ENCODE measurements at regions not wholly inside any gene's neighbourhood (a gene's known extent, or its start where the extent isn't known, plus 50 kb on each side); places are given as distances from the start of the nearest gene placed in this dataset.

GRCh38 chr3:194080436-194080835 lies 55.5 kb upstream of the HES1 start:
- no peak for TF ChIP-seq CTCF (conservative IDR thresholded peaks at IDR 0.05; ENCODE audit: control insufficient read depth, insufficient read depth, low read depth, low read length)
- no peak overlapping the region for H3K4me3 ChIP-seq (ENCODE audit: control insufficient read depth, low read depth, low read length)
- DNase-seq (ENCODE audit: low read depth): no peak

DNA sequence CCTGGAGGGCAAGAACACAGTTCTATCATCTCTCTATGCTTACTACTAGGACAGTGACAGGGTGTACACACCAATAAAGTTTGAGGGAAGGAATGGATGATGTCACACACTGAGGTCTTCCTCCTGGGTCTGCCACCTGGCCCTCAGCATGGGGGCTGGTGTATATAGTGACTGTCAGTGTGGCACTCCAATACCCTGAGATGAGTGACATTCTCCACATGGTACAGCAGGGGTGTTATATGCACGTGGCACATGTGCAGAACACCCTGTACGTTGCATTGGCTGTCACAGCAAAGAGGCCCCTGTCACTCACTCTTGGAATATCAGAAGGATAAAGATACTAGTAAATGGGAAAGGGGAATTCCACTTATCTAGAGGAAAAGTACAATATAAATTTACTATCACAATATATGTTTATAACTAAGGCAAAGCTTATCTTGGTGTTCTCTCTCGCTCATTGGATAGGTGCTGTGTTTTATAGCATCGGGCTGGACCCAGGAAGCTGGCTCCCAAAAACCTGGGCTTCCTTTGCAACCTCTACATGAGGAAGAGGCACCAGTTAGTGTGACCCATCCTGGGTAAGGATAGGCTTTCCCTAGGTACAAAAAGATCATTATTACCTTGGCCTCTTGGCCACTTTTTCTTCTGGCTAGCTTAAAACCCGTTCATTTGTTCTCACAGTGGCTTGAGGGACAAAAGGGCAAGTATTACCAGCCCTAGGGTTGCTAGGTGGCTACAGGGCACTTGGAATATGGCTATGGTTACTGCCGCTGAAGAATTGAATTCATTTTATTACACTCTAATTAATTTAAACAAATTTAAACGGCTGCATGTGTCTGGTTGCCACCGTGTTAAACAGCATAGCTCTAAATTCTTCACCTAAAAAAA lies 54.8 kb upstream of the HES1 start:
- no peak for TF ChIP-seq CTCF (conservative IDR thresholded peaks at IDR 0.05; ENCODE audit: control insufficient read depth, insufficient read depth, low read depth, low read length)
- DNase-seq (ENCODE audit: low read depth): no peak
- no peak overlapping the region for H3K4me3 ChIP-seq (ENCODE audit: control insufficient read depth, low read depth, low read length)

DNA sequence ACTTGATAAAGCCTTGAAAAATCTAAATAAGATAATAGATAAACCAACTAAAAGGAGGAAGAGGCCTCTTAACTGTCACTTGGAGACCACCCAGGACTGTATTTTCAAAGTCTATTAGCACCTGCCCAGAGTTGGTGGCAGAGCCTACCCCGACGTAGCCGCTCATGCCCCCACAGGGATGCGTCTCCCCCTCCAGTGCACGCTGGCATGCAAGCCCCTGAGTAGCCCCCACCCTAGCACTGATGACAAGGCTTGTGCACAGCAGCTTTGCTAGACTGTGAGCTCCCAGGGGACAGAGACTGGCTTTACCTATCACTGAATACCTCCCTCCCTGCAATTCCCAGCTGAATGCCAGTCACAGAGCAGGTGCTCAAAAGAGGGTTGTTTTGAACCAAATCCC lies 54.1 kb upstream of the HES1 start:
- DNase-seq (ENCODE audit: low read depth): no peak
- no peak for TF ChIP-seq CTCF (conservative IDR thresholded peaks at IDR 0.05; ENCODE audit: control insufficient read depth, insufficient read depth, low read depth, low read length)
- no peak overlapping the region for H3K4me3 ChIP-seq (ENCODE audit: control insufficient read depth, low read depth, low read length)

GRCh38 chr3:194082743-194083636 lies 53.0 kb upstream of the HES1 start:
- H3K4me3 ChIP-seq (ENCODE audit: control insufficient read depth, low read depth, low read length): no peak overlapping the region
- TF ChIP-seq CTCF (conservative IDR thresholded peaks at IDR 0.05; ENCODE audit: control insufficient read depth, insufficient read depth, low read depth, low read length): no peak
- DNase-seq (ENCODE audit: low read depth): peak; percentile 55

DNA sequence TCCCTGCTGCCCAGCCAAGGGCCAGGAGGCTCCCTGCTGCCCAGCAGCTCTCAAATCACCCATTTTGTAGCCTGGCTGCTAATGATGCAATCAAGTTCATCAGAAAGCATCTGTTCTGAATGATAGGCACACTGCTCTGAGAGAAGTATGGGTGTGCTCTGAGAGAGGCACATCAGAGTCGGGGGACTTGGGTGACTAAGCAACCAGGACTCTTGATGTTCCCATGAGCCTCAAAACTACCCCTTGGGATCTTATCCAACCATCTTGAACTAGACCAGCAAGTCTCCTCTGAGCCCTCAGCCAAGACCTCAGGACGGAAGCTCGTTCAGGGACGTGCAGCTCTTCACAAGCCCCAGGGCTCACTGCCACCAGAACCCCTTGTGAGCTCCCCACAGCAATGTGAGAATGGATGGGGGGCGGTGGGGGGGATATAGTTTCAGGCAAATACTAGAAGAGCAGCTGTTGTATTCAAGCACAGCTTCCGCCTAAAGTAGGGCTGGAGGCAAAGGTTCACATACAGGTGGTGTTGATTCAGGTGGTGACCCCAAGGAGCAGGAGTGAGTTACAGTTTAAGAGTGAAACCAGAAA lies 52.2 kb upstream of the HES1 start:
- no peak for TF ChIP-seq CTCF (conservative IDR thresholded peaks at IDR 0.05; ENCODE audit: control insufficient read depth, insufficient read depth, low read depth, low read length)
- DNase-seq (ENCODE audit: low read depth): peak; percentile 35
- no peak overlapping the region for H3K4me3 ChIP-seq (ENCODE audit: control insufficient read depth, low read depth, low read length)

DNA sequence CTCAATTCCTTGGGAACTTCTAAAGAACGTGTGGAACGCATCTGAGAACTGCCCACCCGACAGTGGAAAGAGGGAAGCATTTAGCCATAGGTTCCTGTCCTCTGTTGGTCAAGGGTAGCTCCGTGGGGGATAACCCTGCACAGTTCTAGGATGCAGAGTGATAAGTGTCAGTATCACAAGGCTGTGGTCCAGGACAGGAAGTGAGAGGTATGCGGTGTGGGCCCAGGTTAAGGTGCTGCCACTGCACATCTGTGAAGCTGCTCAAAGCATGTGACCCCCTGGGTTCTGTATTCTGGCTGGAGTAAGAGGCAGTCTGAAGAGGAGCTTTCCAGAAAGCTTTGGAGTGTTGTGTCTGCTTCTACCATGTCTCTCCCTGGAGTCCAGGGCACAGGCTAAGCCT lies 51.7 kb upstream of the HES1 start:
- no peak for DNase-seq (ENCODE audit: low read depth)
- H3K4me3 ChIP-seq (ENCODE audit: control insufficient read depth, low read depth, low read length): no peak overlapping the region
- no peak for TF ChIP-seq CTCF (conservative IDR thresholded peaks at IDR 0.05; ENCODE audit: control insufficient read depth, insufficient read depth, low read depth, low read length)

All from fibroblast of mammary gland (primary cell).